ENCODE measurements at regions not wholly inside any gene's neighbourhood (a gene's known extent, or its start where the extent isn't known, plus 50 kb on each side); places are given as distances from the start of the nearest gene placed in this dataset.

- WGBS (ENCODE audit: insufficient coverage): 81% methylated on average over 1 of the region's 3 CpGs
- ATAC-seq (ENCODE audit: low read depth) (no peak), DNase-seq (no peak)
- Mint-ChIP-seq H3K4me1 (peaks cover 17% of the 10 kb centered on the region), H3K27ac (no peak overlapping the region), H3K27me3 (no peaks in the 10 kb centered on the region), H3K9me3 (ENCODE audit: insufficient read depth) (no peaks in the 10 kb centered on the region), H3K4me3 (no peak overlapping the region)
- Histone ChIP-seq H4K20me1 (ENCODE audit: control insufficient read depth, insufficient read depth, low read length, poor library complexity, severe bottlenecking) (no peaks in the 10 kb centered on the region), H2AFZ (ENCODE audit: insufficient read depth, low read depth, low read length, poor library complexity, severe bottlenecking) (no peak overlapping the region), H3K9ac (ENCODE audit: low read length) (no peak overlapping the region), H3K9me3 (ENCODE audit: control extremely low read depth in 1 of 3, control insufficient read depth in 2 of 3, insufficient read depth in 1 of 3, low read length in 2 of 3) (no peaks in the 10 kb centered on the region), H3K36me3 (replicated peaks in 1 of 2; ENCODE audit: control extremely low read depth in 1 of 2, control insufficient read depth in 1 of 2, extremely low read depth in 1 of 2, insufficient read depth in 2 of 2, low read length in 1 of 2) (no peaks in the 10 kb centered on the region), H3K79me2 (ENCODE audit: control insufficient read depth, insufficient read depth, low read length) (no peaks in the 10 kb centered on the region), H3K4me1 (ENCODE audit: control insufficient read depth in 2 of 2, insufficient read depth in 2 of 2, low read length in 2 of 2) (peaks cover 7% of the 10 kb centered on the region in 2 donors), H3K27me3 (replicated peaks in 1 of 4; ENCODE audit: control extremely low read depth in 1 of 4, control insufficient read depth in 3 of 4, insufficient read depth in 4 of 4, low read length in 3 of 4) (no peaks in the 10 kb centered on the region), H3K4me2 (replicated peaks; ENCODE audit: low read depth, low read length, poor library complexity, severe bottlenecking) (no peak overlapping the region), H3K27ac (ENCODE audit: low read length in 2 of 2) (no peak overlapping the region), H3K4me3 (ENCODE audit: control extremely low read depth in 1 of 5, extremely low read depth in 1 of 5, insufficient read depth in 1 of 5, low read depth in 2 of 5, low read length in 4 of 5) (no peak overlapping the region)
- CTCF ChIA-PET: no interaction called here
- TF ChIP-seq CTCF (IDR thresholded peaks at IDR 0.05) (no peak), EZH2 (IDR thresholded peaks at IDR 0.05; ENCODE audit: borderline replicate concordance, insufficient read depth, low read depth, low read length, poor library complexity, severe bottlenecking) (no peak)
- intact Hi-C loops (cut with micrococcal nuclease): no loop called here
- POLR2A ChIA-PET: no interaction called here
Measured at GRCh38 chr2:186422226-186422625, 63.8 kb upstream of the ZC3H15 start.

- Histone ChIP-seq H3K9me3 (ENCODE audit: control extremely low read depth in 1 of 3, control insufficient read depth in 2 of 3, insufficient read depth in 1 of 3, low read length in 2 of 3) (no peaks in the 10 kb centered on the region), H3K27ac (ENCODE audit: low read length in 2 of 2) (no peak overlapping the region), H3K36me3 (replicated peaks in 1 of 2; ENCODE audit: control extremely low read depth in 1 of 2, control insufficient read depth in 1 of 2, extremely low read depth in 1 of 2, insufficient read depth in 2 of 2, low read length in 1 of 2) (no peaks in the 10 kb centered on the region), H3K4me3 (ENCODE audit: control extremely low read depth in 1 of 5, extremely low read depth in 1 of 5, insufficient read depth in 1 of 5, low read depth in 2 of 5, low read length in 4 of 5) (no peak overlapping the region), H3K27me3 (replicated peaks in 1 of 4; ENCODE audit: control extremely low read depth in 1 of 4, control insufficient read depth in 3 of 4, insufficient read depth in 4 of 4, low read length in 3 of 4) (no peaks in the 10 kb centered on the region), H2AFZ (ENCODE audit: insufficient read depth, low read depth, low read length, poor library complexity, severe bottlenecking) (no peak overlapping the region), H3K79me2 (ENCODE audit: control insufficient read depth, insufficient read depth, low read length) (no peaks in the 10 kb centered on the region), H3K9ac (ENCODE audit: low read length) (no peak overlapping the region), H4K20me1 (ENCODE audit: control insufficient read depth, insufficient read depth, low read length, poor library complexity, severe bottlenecking) (no peaks in the 10 kb centered on the region), H3K4me1 (ENCODE audit: control insufficient read depth in 2 of 2, insufficient read depth in 2 of 2, low read length in 2 of 2) (peaks cover 7% of the 10 kb centered on the region in 2 donors), H3K4me2 (replicated peaks; ENCODE audit: low read depth, low read length, poor library complexity, severe bottlenecking) (no peak overlapping the region)
- ChIA-PET CTCF (no interaction called here), POLR2A (no interaction called here)
- intact Hi-C loops (cut with micrococcal nuclease): no loop called here
- H3K4me1 Mint-ChIP-seq: peaks cover 19% of the 10 kb centered on the region
- WGBS (ENCODE audit: insufficient coverage): 100% methylated on average over 2 of the region's 2 CpGs
- TF ChIP-seq EZH2 (IDR thresholded peaks at IDR 0.05; ENCODE audit: borderline replicate concordance, insufficient read depth, low read depth, low read length, poor library complexity, severe bottlenecking) (no peak), CTCF (IDR thresholded peaks at IDR 0.05) (no peak)
- H3K9me3 Mint-ChIP-seq (ENCODE audit: insufficient read depth): no peaks in the 10 kb centered on the region
- no peak overlapping the region for H3K4me3 Mint-ChIP-seq
- no peak for DNase-seq
- ATAC-seq (ENCODE audit: low read depth): no peak
- H3K27me3 Mint-ChIP-seq: no peaks in the 10 kb centered on the region
- no peak overlapping the region for H3K27ac Mint-ChIP-seq
Measured at GRCh38 chr2:186423481-186423880, 62.6 kb upstream of the ZC3H15 start.
